Esophagus muscularis mucosa (tissue), 4 donors: ENCODE measurements at regions not wholly inside any gene's neighbourhood (a gene's known extent, or its start where the extent isn't known, plus 50 kb on each side); places are given as distances from the start of the nearest gene placed in this dataset.

Source experiments
- CTCF ChIP-seq, 3 experiments: fragments of 200-600 bp in 2 of 3; fragments of 450-650 bp in 1 of 3; sonication (generic) in 2 of 3; IDR thresholded peaks; one replicate each; pipeline ENCODE4 v1.5.1; 2017 to 2019; ENCODE audit warnings: antibody characterized with exemption in 3 of 3, mild to moderate bottlenecking in 2 of 3, moderate library complexity in 1 of 3
- EP300 ChIP-seq: sonication (generic); formaldehyde crosslinking; IDR thresholded peaks from one replicate; pipeline ENCODE4 v1.6.1; 2017; ENCODE audit warnings: antibody characterized with exemption
- POLR2A ChIP-seq: fragments of 450-650 bp; IDR thresholded peaks from one replicate; pipeline ENCODE4 v1.6.1; 2017; ENCODE audit warnings: antibody characterized with exemption, moderate library complexity, mild to moderate bottlenecking, low read depth

- no peak for TF ChIP-seq POLR2A
- no peak for TF ChIP-seq EP300
- TF ChIP-seq CTCF (IDR thresholded peaks at IDR 0.05), result peak; percentile 76 to 82 (median 80)
Measured at GRCh38 chr12:91811481-91812287, 334.0 kb downstream of the BTG1 start.
